AG04450 (cell line): ENCODE measurements at regions not wholly inside any gene's neighbourhood (a gene's known extent, or its start where the extent isn't known, plus 50 kb on each side); places are given as distances from the start of the nearest gene placed in this dataset.

Experiments
- CTCF ChIA-PET: fragments of 300-600, 350-600 bp; formaldehyde crosslinking; extraction: SDS; loops from one replicate; lab custom pipeline; 2022; ENCODE audit warnings: antibody characterized with exemption, inconsistent platforms; lab: Charles Lee
- POLR2A ChIA-PET: fragments of 350-600 bp; formaldehyde crosslinking; extraction: SDS; loops from one replicate; lab custom pipeline; 2021; ENCODE audit warnings: antibody characterized with exemption, inconsistent platforms; lab: Yijun Ruan, JAX
- DNase-seq: peaks from one replicate; pipeline ENCODE4 v3.0.0-alpha.2; 2011; ENCODE audit warnings: low read depth, low spot score
- H3K27ac ChIP-seq: one replicate; pipeline ENCODE4 v1.5.1; 2012; ENCODE audit warnings: low read depth, low read length, control low read depth
- H3K27me3 ChIP-seq: one replicate; pipeline ENCODE4 v1.6.0; 2012; ENCODE audit warnings: low read length; ENCODE audit not compliant: control insufficient read depth, insufficient read depth
- H3K4me3 ChIP-seq: 2 replicates; pipeline ENCODE4 v1.5.1; 2011; ENCODE audit warnings: mild to moderate bottlenecking, low read depth, low read length, control low read depth
- H3K9me3 ChIP-seq: 2 replicates; pipeline ENCODE4 v1.5.1; 2012; ENCODE audit warnings: low read length; ENCODE audit not compliant: control insufficient read depth, insufficient read depth
- CTCF ChIP-seq: IDR thresholded peaks from 2 replicates; pipeline ENCODE4 v1.5.1; 2011; ENCODE audit warnings: low read depth, low read length, control low read depth, inconsistent platforms

- H3K9me3 ChIP-seq: peaks cover 12% of the 10 kb centered on the region; the same call in 1 of the 2 replicates
- ChIA-PET POLR2A (no interaction called here), CTCF (no interaction called here)
- H3K4me3 ChIP-seq: no peak overlapping the region
- H3K27me3 ChIP-seq: no peaks in the 10 kb centered on the region
- no peak for TF ChIP-seq CTCF
- no peak overlapping the region for H3K27ac ChIP-seq
- DNase-seq: no peak
Observed at GRCh38 chr2:34991508-34992274, 1363.9 kb upstream of the CRIM1 start.

- Histone ChIP-seq H3K27me3 (no peaks in the 10 kb centered on the region), H3K4me3 (no peak overlapping the region), H3K9me3 (peaks cover 10% of the 10 kb centered on the region; the same call in 1 of the 2 replicates), H3K27ac (no peak overlapping the region)
- POLR2A ChIA-PET: no interaction called here
- DNase-seq: no peak
- no peak for TF ChIP-seq CTCF
- CTCF ChIA-PET: no interaction called here
Observed at GRCh38 chr2:34985474-34985873, 1370.1 kb upstream of the CRIM1 start.

- TF ChIP-seq CTCF: no peak
- ChIA-PET CTCF (no interaction called here), POLR2A (no interaction called here)
- DNase-seq: no peak
- Histone ChIP-seq H3K27ac (no peak overlapping the region), H3K9me3 (peaks cover 9% of the 10 kb centered on the region; the same call in 1 of the 2 replicates), H3K27me3 (no peaks in the 10 kb centered on the region), H3K4me3 (no peak overlapping the region)
Observed at GRCh38 chr2:34980689-34981088, 1374.9 kb upstream of the CRIM1 start.

- no peak overlapping the region for H3K27ac ChIP-seq
- H3K9me3 ChIP-seq: peaks cover 7% of the 10 kb centered on the region
- H3K27me3 ChIP-seq: no peaks in the 10 kb centered on the region
- POLR2A ChIA-PET: no interaction called here
- DNase-seq: no peak
- no peak for TF ChIP-seq CTCF
- H3K4me3 ChIP-seq: no peak overlapping the region
- CTCF ChIA-PET: no interaction called here
Observed at GRCh38 chr2:34979148-34979547, 1376.4 kb upstream of the CRIM1 start.

GRCh38 chr2:34961822-34962221, 1362.7 kb upstream of the FAM98A start:
- no peaks in the 10 kb centered on the region for H3K27me3 ChIP-seq
- CTCF ChIA-PET: no interaction called here
- DNase-seq: no peak
- no peak overlapping the region for H3K27ac ChIP-seq
- POLR2A ChIA-PET: no interaction called here
- no peak for TF ChIP-seq CTCF
- H3K4me3 ChIP-seq: no peak overlapping the region
- H3K9me3 ChIP-seq: no peaks in the 10 kb centered on the region; the same call in 1 of the 2 replicates
